Inferior parietal cortex (tissue), 1 donor: ENCODE measurements at regions not wholly inside any gene's neighbourhood (a gene's known extent, or its start where the extent isn't known, plus 50 kb on each side); places are given as distances from the start of the nearest gene placed in this dataset.

ENCODE experiments used
- DNase-seq: peaks from one replicate; pipeline ENCODE4 v3.0.0-alpha.2; 2016; ENCODE audit errors: extremely low spot score

- no peak for DNase-seq
Measured at GRCh38 chr5:61823781-61824180, 482.2 kb upstream of the KIF2A start.

- no peak for DNase-seq
Measured at GRCh38 chr5:61824396-61824795, 481.6 kb upstream of the KIF2A start.

DNA sequence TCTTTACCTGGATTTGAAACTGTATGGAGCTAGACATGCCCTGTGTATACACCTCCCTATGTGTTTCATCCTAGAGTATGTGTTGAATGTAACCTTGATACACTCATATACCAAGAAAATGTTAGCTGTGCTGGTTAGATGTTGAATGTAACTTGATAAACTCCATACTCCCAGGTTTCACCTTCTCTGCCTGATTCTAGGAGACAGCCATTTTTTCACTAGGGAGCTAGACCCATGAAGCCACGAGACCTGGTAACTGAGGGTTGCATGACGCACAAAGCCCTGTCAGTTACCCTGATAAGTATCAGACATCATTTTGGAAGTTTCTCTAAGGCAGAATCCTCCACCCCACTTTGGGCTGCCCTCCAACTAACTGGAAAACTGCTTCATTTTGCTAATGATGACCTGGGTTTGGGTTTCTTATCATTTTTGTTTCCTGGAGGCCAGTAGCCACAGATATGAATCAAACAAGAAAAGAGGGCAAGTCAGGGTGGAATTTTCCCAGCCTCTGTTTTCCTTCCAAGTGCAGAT is 478.5 kb upstream of the KIF2A start:
- DNase-seq = no peak

DNA sequence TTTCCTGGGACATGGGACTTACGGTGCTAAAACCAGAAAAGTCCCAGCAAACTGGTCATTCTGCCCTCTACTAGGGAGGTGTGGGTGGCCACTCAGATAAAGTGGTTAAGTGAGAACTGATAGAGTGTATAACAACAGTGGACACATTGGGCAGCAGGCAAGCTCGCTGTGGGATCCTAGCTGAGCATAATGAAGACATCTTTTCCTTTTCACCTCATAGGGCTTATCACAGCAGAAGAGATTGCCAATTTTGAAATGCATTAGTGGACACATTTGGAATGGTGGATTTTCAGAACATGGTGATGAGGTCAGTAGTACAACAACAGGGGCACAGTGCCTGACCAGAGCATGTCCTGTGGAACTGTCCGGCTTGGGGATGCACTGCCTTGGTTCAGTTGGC is 477.1 kb upstream of the KIF2A start:
- no peak for DNase-seq

- no peak for DNase-seq
Measured at GRCh38 chr5:61831736-61832135, 474.3 kb upstream of the KIF2A start.

GRCh38 chr5:61837788-61838187 is 468.2 kb upstream of the KIF2A start:
- no peak for DNase-seq

- DNase-seq = no peak
Measured at GRCh38 chr5:61840361-61840760, 465.6 kb upstream of the KIF2A start.

GRCh38 chr5:61842840-61843239 is 463.2 kb upstream of the KIF2A start:
- DNase-seq = no peak

DNA sequence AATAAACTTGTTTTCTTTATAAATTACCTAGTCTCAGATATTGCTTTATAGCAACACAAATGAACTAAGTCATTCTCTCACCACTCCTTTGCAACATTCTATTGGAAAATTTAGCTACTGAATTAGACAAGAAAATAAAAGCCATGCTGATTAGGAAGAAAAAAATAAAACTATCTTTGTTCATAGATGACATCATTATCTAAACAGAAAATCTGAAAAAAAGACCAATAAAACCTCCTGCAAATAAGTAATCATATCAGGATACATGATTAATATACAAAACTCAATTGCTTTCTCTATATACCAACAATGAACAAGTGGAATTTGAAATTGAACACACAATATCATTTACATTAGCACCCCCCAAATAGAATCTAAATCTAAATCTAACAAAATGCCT is 455.3 kb upstream of the KIF2A start:
- DNase-seq = no peak

DNA sequence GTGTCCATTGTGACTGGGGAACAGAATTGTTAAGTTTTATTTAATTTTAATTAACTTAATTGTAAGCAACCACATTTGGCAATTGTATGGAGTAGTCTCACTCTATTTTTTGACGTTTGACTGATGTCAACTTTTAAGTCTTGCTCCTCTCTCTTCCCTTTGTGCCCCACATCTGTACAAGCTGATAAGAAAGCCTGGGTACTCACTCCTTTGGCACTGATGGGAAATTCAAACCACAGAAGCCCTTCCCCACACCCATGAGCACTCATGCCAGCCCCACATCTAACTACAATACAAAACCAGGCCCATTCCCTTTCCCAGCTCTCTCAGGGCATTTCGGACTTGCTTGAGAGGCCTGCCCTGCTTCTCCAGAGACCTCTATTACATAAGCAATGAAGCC is 451.5 kb upstream of the KIF2A start:
- DNase-seq = no peak

DNA sequence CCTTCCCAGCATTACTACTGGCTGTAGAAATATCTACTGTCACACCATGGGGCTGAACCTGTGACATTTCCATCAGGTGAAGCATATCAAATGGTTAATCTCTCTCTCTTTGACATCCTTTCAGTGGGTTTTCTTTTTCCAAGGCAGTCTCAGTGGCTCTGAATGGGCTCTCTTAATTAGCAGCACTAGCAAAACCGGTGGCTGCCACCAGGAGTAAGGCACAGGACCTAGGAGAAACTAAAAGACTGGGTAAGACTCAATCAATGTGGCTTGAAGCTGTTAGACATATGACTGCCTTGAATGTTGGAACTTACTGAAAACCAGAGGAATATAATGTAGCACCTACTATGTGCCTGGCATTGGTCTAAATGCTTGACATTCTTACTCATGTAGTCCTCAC is 445.0 kb upstream of the KIF2A start:
- no peak for DNase-seq

DNA sequence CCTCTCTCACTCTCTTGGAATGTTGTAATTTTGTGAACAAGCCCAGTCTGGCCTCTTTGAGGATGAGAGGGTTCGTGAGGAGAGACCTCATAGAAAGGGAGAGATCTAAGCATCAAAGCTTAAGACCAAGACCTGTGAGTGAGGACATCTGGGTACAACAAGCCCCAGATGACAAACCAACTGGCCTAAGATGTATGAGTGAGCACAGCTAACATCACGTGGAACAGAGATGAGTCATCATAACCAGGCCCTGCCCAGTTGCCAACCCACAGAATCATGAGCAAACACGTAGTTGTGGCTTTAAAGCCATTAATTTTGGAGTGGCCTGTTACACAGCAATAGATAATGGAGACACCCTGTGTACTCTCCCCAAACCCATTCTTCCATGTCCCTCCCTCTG is 439.1 kb upstream of the KIF2A start:
- DNase-seq = no peak

- no peak for DNase-seq
Measured at GRCh38 chr5:61869333-61869732, 436.7 kb upstream of the KIF2A start.

DNA sequence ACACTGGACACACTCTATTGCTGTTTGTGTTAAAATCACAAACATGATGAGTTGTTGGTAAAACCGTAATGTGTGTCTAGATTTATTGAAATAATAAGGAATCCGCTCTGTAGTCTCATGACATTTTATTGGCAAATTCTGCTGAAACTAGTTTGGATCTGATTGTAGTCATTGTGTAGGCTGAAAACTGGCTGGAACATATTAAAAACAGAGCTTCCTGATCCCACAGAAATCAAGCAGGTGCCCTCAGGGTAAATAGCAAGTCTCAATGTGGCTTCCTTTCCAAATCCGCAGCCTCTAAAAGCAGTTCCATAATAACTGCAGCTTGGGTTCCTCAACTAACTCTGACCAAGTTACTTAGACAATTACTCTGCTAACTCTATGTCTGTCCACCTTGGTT is 427.5 kb upstream of the KIF2A start:
- DNase-seq = no peak

DNA sequence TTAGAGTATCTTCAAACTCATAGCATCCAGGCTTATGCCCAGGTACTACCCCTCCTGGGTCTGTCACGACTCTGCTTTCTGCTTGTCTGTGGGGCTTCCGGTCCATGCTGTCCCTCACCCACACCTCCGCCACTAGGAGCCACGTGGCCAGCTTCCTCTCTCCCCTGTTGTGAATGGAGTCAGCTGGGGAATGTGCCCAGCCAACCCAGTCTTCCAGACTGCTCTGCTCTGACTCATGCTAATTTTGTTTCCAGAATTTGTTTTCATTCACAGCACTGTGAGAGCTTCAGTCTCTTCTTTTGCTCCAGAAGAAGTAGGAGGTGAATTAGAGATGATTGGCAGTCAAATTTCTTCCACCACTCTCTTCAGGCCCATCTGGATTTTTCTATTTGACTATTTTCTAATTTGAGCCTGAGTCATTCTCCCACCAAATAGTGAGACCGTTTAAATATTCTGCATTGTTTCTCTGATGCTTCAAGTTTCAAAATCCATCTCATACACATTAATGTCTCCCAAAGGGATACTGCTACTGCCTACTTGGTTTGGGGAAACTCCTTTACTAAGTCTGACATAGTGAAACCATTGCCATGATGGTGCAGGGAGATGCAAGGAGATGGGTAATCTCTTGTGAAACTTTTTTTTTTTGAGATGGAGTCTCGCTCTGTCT is 424.1 kb upstream of the KIF2A start:
- peak; percentile 9 for DNase-seq

GRCh38 chr5:61882901-61883500 is 423.0 kb upstream of the KIF2A start:
- no peak for DNase-seq

- DNase-seq = no peak
Measured at GRCh38 chr5:61884252-61884855, 421.7 kb upstream of the KIF2A start.

GRCh38 chr5:61886214-61886613 is 419.8 kb upstream of the KIF2A start:
- no peak for DNase-seq

GRCh38 chr5:61887271-61887670 is 418.7 kb upstream of the KIF2A start:
- DNase-seq = no peak

- DNase-seq = no peak
Measured at GRCh38 chr5:61894046-61894445, 412.0 kb upstream of the KIF2A start.

DNA sequence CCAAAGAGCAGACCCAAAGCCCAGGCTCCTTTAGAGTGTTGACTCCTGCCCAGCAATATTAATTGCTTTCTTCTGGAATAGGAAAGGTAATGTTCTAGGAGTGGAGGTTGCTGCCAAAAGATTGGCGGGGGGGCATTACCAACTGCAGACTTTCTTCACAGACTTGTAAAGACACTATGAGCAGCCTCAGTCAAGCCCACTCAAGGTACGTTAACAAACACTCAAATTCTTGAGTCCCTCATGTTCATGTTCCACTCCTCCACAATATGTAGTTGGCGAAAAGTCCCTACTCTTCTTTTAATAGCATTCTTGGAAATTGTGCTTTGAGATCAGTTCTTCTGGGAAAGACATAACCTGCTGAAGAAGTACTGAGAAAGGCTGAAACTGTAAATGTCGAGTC is 409.2 kb upstream of the KIF2A start:
- no peak for DNase-seq

DNA sequence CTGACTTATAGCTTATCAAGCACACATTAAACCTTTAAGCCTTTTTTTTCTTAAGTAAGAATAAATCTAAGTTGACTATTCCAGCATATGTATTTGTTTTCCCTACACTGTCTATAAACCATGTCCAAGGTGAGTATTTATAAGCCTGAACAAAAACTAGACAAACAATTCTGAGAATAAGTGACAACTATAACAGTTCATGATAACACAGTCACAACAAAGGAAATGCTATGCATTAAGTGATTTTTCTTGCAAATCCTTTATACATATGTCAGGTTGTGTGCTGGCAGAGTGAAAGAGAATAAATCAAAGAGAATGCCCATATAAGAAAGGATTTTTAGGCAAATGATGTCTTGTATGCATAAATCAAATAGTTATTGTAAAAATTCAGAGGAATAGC is 408.8 kb upstream of the KIF2A start:
- no peak for DNase-seq

GRCh38 chr5:61901997-61902396 is 404.0 kb upstream of the KIF2A start:
- no peak for DNase-seq
